Testis (tissue), 2 donors: ENCODE measurements at regions not wholly inside any gene's neighbourhood (a gene's known extent, or its start where the extent isn't known, plus 50 kb on each side); places are given as distances from the start of the nearest gene placed in this dataset.
"Not testable (repeated sequence)": the region's sequence is repeated elsewhere in the genome, so short reads cannot be mapped to it uniquely, and the experiment has no call there.

Source experiments
- DNase-seq: peaks from one replicate; pipeline ENCODE4 v3.0.0-alpha.2; 2019
- H3K27ac ChIP-seq, 2 donors: fragments of 200-600 bp; sonication (generic); one replicate each; pipeline ENCODE4 v1.5.1; 2019
- H3K27me3 ChIP-seq: fragments of 200-600 bp; sonication (generic); one replicate; pipeline ENCODE4 v1.5.1; 2019
- H3K36me3 ChIP-seq: fragments of 200-600 bp; sonication (generic); one replicate; pipeline ENCODE4 v1.5.1; 2017; ENCODE audit warnings: low read depth; ENCODE audit errors: missing control alignments
- H3K4me1 ChIP-seq: fragments of 200-600 bp; sonication (generic); one replicate; pipeline ENCODE4 v1.5.1; 2019
- H3K4me3 ChIP-seq, 2 donors: fragments of 200-600 bp; sonication (generic); one replicate each; pipeline ENCODE4 v1.5.1; 2017 to 2019
- H3K9me3 ChIP-seq: fragments of 200-600 bp; sonication (generic); one replicate; pipeline ENCODE4 v1.5.1; 2017
- CTCF ChIP-seq, 3 experiments: fragments of 450-650 bp in 2 of 3; fragments of 200-600 bp in 1 of 3; sonication (generic) in 1 of 3; IDR thresholded peaks; one replicate each; pipeline ENCODE4 v1.5.1; 2016 to 2019; ENCODE audit warnings: antibody characterized with exemption in 3 of 3, mild to moderate bottlenecking in 2 of 3, moderate library complexity in 1 of 3
- POLR2A ChIP-seq: fragments of 450-650 bp; IDR thresholded peaks from one replicate; pipeline ENCODE4 v1.6.1; 2017; ENCODE audit warnings: antibody characterized with exemption, mild to moderate bottlenecking, moderate library complexity
- WGBS, 2 donors: methylation state at CpG; one replicate each; pipeline ENCODE4 v1.1.5; 2018; 5-methylcytosine and 5-hydroxymethylcytosine counted together
- intact Hi-C: fragments of 100-400 bp; cut with DNase I; formaldehyde crosslinking; loops from one replicate; pipeline ENCODE4 v1.15.1; 2023; ENCODE audit warnings: low total_unique reads
- small RNA-seq, 2 donors: library from RNA; depleted of rRNA; stranded (forward); fragments of <200 nt; gene quantifications; one replicate each; pipeline ENCODE3, GENCODE V24; 2016

GRCh38 chr4:4952273-4952672 is 67.0 kb downstream of the CYTL1 start:
- TF ChIP-seq CTCF (IDR thresholded peaks at IDR 0.05), result no peak
- WGBS, 2 donors, result 78 to 82% methylated on average over 2 of the region's 2 CpGs
- no peak for DNase-seq
- intact Hi-C loops, result no loop called here
- no peak overlapping the region for H3K27ac ChIP-seq
- no peaks in the 10 kb centered on the region for H3K36me3 ChIP-seq
- no peaks in the 10 kb centered on the region for H3K27me3 ChIP-seq
- no peaks in the 10 kb centered on the region for H3K4me1 ChIP-seq
- no peaks in the 10 kb centered on the region for H3K9me3 ChIP-seq
- no peak overlapping the region for H3K4me3 ChIP-seq

- intact Hi-C loops, H3K9me3 ChIP-seq, H3K36me3 ChIP-seq, H3K27me3 ChIP-seq, H3K4me1 ChIP-seq, H3K4me3 ChIP-seq, H3K27ac ChIP-seq, DNase-seq: not testable (repeated sequence)
- 81 to 85% methylated on average over 13 to 26 of the region's 29 CpGs for WGBS, 2 donors
Measured at GRCh38 chr4:4959344-4960074, 59.7 kb downstream of the CYTL1 start.

GRCh38 chr4:4960574-4960973 is 58.7 kb downstream of the CYTL1 start:
- Histone ChIP-seq H3K27me3 (no peaks in the 10 kb centered on the region), H3K4me3 (no peak overlapping the region), H3K27ac (no peak overlapping the region), H3K4me1 (no peaks in the 10 kb centered on the region), H3K36me3 (no peaks in the 10 kb centered on the region), H3K9me3 (no peaks in the 10 kb centered on the region)
- DNase-seq, result no peak
- WGBS, 2 donors, result 78 to 79% methylated on average over 2 of the region's 2 CpGs
- intact Hi-C loops, result no loop called here
- no peak for TF ChIP-seq POLR2A
- TF ChIP-seq CTCF (IDR thresholded peaks at IDR 0.05), result no peak

GRCh38 chr4:4961936-4962335 is 57.3 kb downstream of the CYTL1 start:
- TF ChIP-seq CTCF (IDR thresholded peaks at IDR 0.05) (no peak), POLR2A (no peak)
- 76 to 83% methylated on average over 1 of the region's 1 CpG for WGBS, 2 donors
- no peak for DNase-seq
- Histone ChIP-seq H3K36me3 (no peaks in the 10 kb centered on the region), H3K9me3 (no peaks in the 10 kb centered on the region), H3K27ac (no peak overlapping the region), H3K27me3 (no peaks in the 10 kb centered on the region), H3K4me1 (no peaks in the 10 kb centered on the region), H3K4me3 (no peak overlapping the region)
- intact Hi-C loops, result no loop called here

GRCh38 chr4:4962928-4963327 is 56.3 kb downstream of the CYTL1 start:
- TF ChIP-seq CTCF (IDR thresholded peaks at IDR 0.05), result no peak
- intact Hi-C loops, result no loop called here
- Histone ChIP-seq H3K27ac (no peak overlapping the region), H3K4me3 (no peak overlapping the region), H3K36me3 (no peaks in the 10 kb centered on the region), H3K27me3 (no peaks in the 10 kb centered on the region), H3K4me1 (no peaks in the 10 kb centered on the region), H3K9me3 (no peaks in the 10 kb centered on the region)
- DNase-seq, result no peak
- 55 to 64% methylated on average over 1 of the region's 1 CpG for WGBS, 2 donors

Small RNA genes lying in the stretch of these regions (small RNA-seq; reads per million reads assigned to genes)
- 0 reads per million in 2 donors for gene RN7SKP113
